ENCODE measurements at regions not wholly inside any gene's neighbourhood (a gene's known extent, or its start where the extent isn't known, plus 50 kb on each side); places are given as distances from the start of the nearest gene placed in this dataset.
"Not testable (repeated sequence)": the region's sequence is repeated elsewhere in the genome, so short reads cannot be mapped to it uniquely, and the experiment has no call there.

GRCh38 chr13:104616990-104617389, 1550.8 kb upstream of the SLC10A2 start:
- no peak for ATAC-seq (ENCODE audit: low FRiP score)
- intact Hi-C loops (cut with DNase I) = no loop called here
- Histone ChIP-seq H3K4me1 (ENCODE audit: control insufficient read depth in 1 of 2, insufficient read depth in 2 of 2, low read length in 2 of 2) (no peaks in the 10 kb centered on the region), H3K36me3 (ENCODE audit: control insufficient read depth in 1 of 2, insufficient read depth in 2 of 2, low read length in 1 of 2) (no peaks in the 10 kb centered on the region), H3K9me3 (ENCODE audit: control insufficient read depth, low read length) (no peaks in the 10 kb centered on the region), H3K27ac (ENCODE audit: low read depth in 1 of 2, low read length in 2 of 2) (no peak overlapping the region), H3K27me3 (ENCODE audit: control insufficient read depth in 1 of 2, insufficient read depth in 2 of 2, low read length in 1 of 2) (no peaks in the 10 kb centered on the region), H3K4me3 (ENCODE audit: low read length in 2 of 2) (no peak overlapping the region)
- DNase-seq = no peak
- 95% methylated on average over 3 of the region's 3 CpGs for WGBS, 2 donors

DNA sequence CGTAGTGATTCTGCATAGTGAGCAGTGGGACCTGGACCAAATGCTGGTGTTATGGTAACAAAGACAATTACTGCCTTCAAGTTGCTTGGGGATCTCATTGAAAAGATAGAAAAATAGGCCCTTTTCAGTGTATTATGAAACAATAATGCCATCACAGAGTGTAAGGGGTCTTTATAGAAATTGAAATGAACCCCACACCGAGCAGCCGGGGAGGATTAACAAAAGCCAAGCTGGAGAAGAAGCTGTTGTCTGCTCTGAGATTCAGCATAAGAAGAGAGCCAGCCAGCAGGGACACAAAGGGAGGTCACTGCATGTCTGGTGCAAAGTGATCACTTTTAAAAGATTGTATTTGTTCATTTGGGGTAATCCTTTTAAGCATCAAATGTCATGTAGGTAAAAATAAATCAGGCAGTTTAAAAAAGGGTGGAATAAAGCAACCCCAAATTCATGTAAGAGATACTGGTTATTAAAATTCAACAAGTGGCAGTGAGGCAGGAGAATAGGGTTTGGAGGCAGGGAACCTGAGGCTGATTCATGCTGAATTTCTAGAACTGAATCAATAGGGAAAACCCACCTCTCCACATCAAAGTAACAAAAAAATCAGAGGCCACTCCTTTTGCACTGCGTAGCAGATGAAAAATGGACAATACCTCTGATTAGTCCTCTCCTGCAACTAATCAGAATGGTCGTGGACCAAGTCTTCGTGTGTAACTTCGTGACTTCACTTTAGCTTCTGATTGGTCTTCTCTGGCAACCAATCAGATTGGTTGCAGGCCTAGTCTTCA, 1548.3 kb upstream of the SLC10A2 start:
- intact Hi-C loops (cut with DNase I) = no loop called here
- Histone ChIP-seq H3K4me1 (ENCODE audit: control insufficient read depth in 1 of 2, insufficient read depth in 2 of 2, low read length in 2 of 2) (no peaks in the 10 kb centered on the region), H3K27ac (ENCODE audit: low read depth in 1 of 2, low read length in 2 of 2) (no peak overlapping the region), H3K36me3 (ENCODE audit: control insufficient read depth in 1 of 2, insufficient read depth in 2 of 2, low read length in 1 of 2) (no peaks in the 10 kb centered on the region), H3K27me3 (ENCODE audit: control insufficient read depth in 1 of 2, insufficient read depth in 2 of 2, low read length in 1 of 2) (no peaks in the 10 kb centered on the region), H3K4me3 (ENCODE audit: low read length in 2 of 2) (no peak overlapping the region), H3K9me3 (ENCODE audit: control insufficient read depth, low read length) (no peaks in the 10 kb centered on the region)
- DNase-seq (no peak), ATAC-seq (ENCODE audit: low FRiP score) (no peak)
- WGBS, 2 donors = 89 to 96% methylated on average over 7 of the region's 7 CpGs

- ATAC-seq (ENCODE audit: low FRiP score) (no peak), DNase-seq (no peak)
- H3K27me3 ChIP-seq (ENCODE audit: control insufficient read depth in 1 of 2, insufficient read depth in 2 of 2, low read length in 1 of 2) = no peaks in the 10 kb centered on the region
- no peak overlapping the region for H3K27ac ChIP-seq (ENCODE audit: low read depth in 1 of 2, low read length in 2 of 2)
- H3K4me1 ChIP-seq (ENCODE audit: control insufficient read depth in 1 of 2, insufficient read depth in 2 of 2, low read length in 2 of 2) = no peaks in the 10 kb centered on the region
- no peak overlapping the region for H3K4me3 ChIP-seq (ENCODE audit: low read length in 2 of 2)
- intact Hi-C loops (cut with DNase I) = no loop called here
- no peaks in the 10 kb centered on the region for H3K36me3 ChIP-seq (ENCODE audit: control insufficient read depth in 1 of 2, insufficient read depth in 2 of 2, low read length in 1 of 2)
- 86 to 95% methylated on average over 2 of the region's 2 CpGs for WGBS, 2 donors
- no peaks in the 10 kb centered on the region for H3K9me3 ChIP-seq (ENCODE audit: control insufficient read depth, low read length)
Observed at GRCh38 chr13:104608331-104608730, 1542.1 kb upstream of the SLC10A2 start.

DNA sequence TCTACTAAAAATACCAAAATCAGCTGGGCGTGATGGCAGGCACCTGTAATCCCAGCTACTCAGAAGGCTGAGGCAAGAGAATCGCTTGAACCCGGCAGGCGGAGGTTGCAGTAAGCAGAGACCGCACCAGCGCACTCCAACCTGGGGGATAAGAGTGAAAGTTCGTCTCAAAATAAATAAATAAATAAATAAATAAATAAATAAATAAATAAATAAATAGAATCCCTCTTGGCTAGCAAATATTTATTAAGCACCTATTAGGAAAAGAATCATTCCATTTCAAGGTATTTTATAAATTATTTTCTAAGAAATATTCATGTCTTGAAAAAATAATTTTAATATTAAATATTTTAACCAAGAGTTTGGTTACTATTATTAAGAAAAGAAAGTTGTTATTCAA, 1539.2 kb upstream of the SLC10A2 start:
- H3K4me1 ChIP-seq (ENCODE audit: control insufficient read depth in 1 of 2, insufficient read depth in 2 of 2, low read length in 2 of 2); H3K27me3 ChIP-seq (ENCODE audit: control insufficient read depth in 1 of 2, insufficient read depth in 2 of 2, low read length in 1 of 2); H3K4me3 ChIP-seq (ENCODE audit: low read length in 2 of 2); ATAC-seq (ENCODE audit: low FRiP score); H3K36me3 ChIP-seq (ENCODE audit: control insufficient read depth in 1 of 2, insufficient read depth in 2 of 2, low read length in 1 of 2); DNase-seq; intact Hi-C loops (cut with DNase I); H3K27ac ChIP-seq (ENCODE audit: low read depth in 1 of 2, low read length in 2 of 2); H3K9me3 ChIP-seq (ENCODE audit: control insufficient read depth, low read length): not testable (repeated sequence)
- WGBS, 2 donors = 98 to 99% methylated on average over 7 of the region's 7 CpGs

DNA sequence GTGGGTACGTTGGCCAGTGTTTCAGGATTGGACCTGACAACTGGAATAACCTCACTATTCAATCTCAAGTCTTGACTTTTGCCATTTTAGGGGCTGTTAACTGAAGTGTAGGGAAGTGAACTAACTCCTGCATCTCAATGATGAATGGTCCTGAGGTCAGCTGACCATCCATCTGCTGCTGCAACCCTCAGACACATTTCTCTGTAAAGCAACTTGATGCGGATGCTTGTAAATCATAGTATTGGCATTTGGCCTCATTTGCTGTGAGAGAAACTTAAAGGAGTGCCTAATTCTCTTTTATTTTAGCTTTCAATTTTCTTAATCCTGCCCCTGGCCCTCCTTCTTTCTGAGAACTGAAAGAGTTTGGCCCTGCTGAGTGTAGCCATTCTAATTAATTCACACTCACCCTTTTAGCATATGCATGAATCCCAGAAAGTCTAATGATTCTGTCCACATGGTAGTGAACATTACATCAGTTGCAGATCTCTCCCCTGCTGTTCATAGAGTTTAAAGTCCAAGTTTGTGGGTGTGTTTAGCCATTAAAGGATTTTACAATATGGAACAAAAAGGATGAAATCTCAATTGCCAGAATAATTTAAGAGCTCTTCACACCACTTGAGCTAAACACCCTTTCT, 1531.4 kb upstream of the SLC10A2 start:
- no peaks in the 10 kb centered on the region for H3K9me3 ChIP-seq (ENCODE audit: control insufficient read depth, low read length)
- DNase-seq (no peak), ATAC-seq (ENCODE audit: low FRiP score) (no peak)
- H3K4me1 ChIP-seq (ENCODE audit: control insufficient read depth in 1 of 2, insufficient read depth in 2 of 2, low read length in 2 of 2) = no peaks in the 10 kb centered on the region
- H3K36me3 ChIP-seq (ENCODE audit: control insufficient read depth in 1 of 2, insufficient read depth in 2 of 2, low read length in 1 of 2) = no peaks in the 10 kb centered on the region
- no peaks in the 10 kb centered on the region for H3K27me3 ChIP-seq (ENCODE audit: control insufficient read depth in 1 of 2, insufficient read depth in 2 of 2, low read length in 1 of 2)
- no peak overlapping the region for H3K27ac ChIP-seq (ENCODE audit: low read depth in 1 of 2, low read length in 2 of 2)
- H3K4me3 ChIP-seq (ENCODE audit: low read length in 2 of 2) = no peak overlapping the region
- intact Hi-C loops (cut with DNase I) = no loop called here
- 95 to 96% methylated on average over 2 of the region's 2 CpGs for WGBS, 2 donors

DNA sequence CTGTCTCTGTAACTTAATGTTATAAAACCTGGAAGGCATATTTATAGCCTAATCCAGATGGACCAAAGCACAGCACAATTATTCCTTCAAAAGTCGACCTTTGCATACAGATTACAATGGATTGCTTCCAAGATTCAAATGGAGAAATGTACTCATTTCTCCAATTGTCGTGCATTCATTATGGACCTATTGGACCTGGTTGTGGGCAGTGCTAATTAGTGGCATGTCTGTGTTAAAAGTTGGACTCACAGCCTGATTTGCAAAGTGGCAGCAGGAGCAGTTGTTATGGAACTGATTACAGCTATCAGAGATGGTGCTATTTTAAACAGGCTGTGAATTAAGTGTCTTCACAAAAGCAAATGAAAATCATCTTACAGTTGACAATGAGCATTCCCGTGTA, 1529.3 kb upstream of the SLC10A2 start:
- intact Hi-C loops (cut with DNase I) = no loop called here
- WGBS, 2 donors = 45 to 59% methylated on average over 3 of the region's 3 CpGs
- DNase-seq = no peak
- no peak for ATAC-seq (ENCODE audit: low FRiP score)
- no peaks in the 10 kb centered on the region for H3K27me3 ChIP-seq (ENCODE audit: control insufficient read depth in 1 of 2, insufficient read depth in 2 of 2, low read length in 1 of 2)
- H3K4me1 ChIP-seq (ENCODE audit: control insufficient read depth in 1 of 2, insufficient read depth in 2 of 2, low read length in 2 of 2) = no peaks in the 10 kb centered on the region
- H3K27ac ChIP-seq (ENCODE audit: low read depth in 1 of 2, low read length in 2 of 2) = no peak overlapping the region
- no peak overlapping the region for H3K4me3 ChIP-seq (ENCODE audit: low read length in 2 of 2)
- no peaks in the 10 kb centered on the region for H3K36me3 ChIP-seq (ENCODE audit: control insufficient read depth in 1 of 2, insufficient read depth in 2 of 2, low read length in 1 of 2)
- no peaks in the 10 kb centered on the region for H3K9me3 ChIP-seq (ENCODE audit: control insufficient read depth, low read length)

- Histone ChIP-seq H3K27ac (ENCODE audit: low read depth in 1 of 2, low read length in 2 of 2) (no peak overlapping the region), H3K4me3 (ENCODE audit: low read length in 2 of 2) (no peak overlapping the region), H3K4me1 (ENCODE audit: control insufficient read depth in 1 of 2, insufficient read depth in 2 of 2, low read length in 2 of 2) (no peaks in the 10 kb centered on the region), H3K27me3 (ENCODE audit: control insufficient read depth in 1 of 2, insufficient read depth in 2 of 2, low read length in 1 of 2) (no peaks in the 10 kb centered on the region), H3K36me3 (ENCODE audit: control insufficient read depth in 1 of 2, insufficient read depth in 2 of 2, low read length in 1 of 2) (no peaks in the 10 kb centered on the region), H3K9me3 (ENCODE audit: control insufficient read depth, low read length) (no peaks in the 10 kb centered on the region)
- intact Hi-C loops (cut with DNase I) = no loop called here
- no peak for ATAC-seq (ENCODE audit: low FRiP score)
- DNase-seq = no peak
- WGBS, 2 donors = 69% methylated on average over 2 of the region's 2 CpGs
Observed at GRCh38 chr13:104594806-104595205, 1528.6 kb upstream of the SLC10A2 start.

DNA sequence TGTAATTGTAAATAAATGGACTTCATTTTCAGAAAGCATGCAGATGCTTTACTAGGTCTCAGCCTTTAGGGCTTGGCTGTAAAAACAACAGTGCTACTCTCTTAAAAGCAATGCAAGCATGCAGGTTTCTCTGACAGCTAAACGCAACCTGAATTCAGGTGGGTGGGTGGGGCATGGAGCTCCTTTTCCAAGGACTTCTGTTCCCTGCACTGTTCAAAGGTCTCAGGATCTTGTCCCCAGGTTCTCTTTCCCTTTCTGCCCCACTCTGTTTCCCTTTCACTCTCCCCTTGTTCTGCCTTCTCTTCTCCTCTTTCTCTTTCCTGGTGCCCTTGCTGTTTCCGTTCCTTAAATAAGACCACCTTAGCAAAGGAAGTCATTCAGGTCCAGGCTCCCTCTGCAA, 1527.5 kb upstream of the SLC10A2 start:
- no peaks in the 10 kb centered on the region for H3K9me3 ChIP-seq (ENCODE audit: control insufficient read depth, low read length)
- 95% methylated on average over 2 of the region's 2 CpGs for WGBS, 2 donors
- DNase-seq (no peak), ATAC-seq (ENCODE audit: low FRiP score) (no peak)
- no peak overlapping the region for H3K4me3 ChIP-seq (ENCODE audit: low read length in 2 of 2)
- intact Hi-C loops (cut with DNase I) = no loop called here
- no peak overlapping the region for H3K27ac ChIP-seq (ENCODE audit: low read depth in 1 of 2, low read length in 2 of 2)
- H3K4me1 ChIP-seq (ENCODE audit: control insufficient read depth in 1 of 2, insufficient read depth in 2 of 2, low read length in 2 of 2) = no peaks in the 10 kb centered on the region
- H3K27me3 ChIP-seq (ENCODE audit: control insufficient read depth in 1 of 2, insufficient read depth in 2 of 2, low read length in 1 of 2) = no peaks in the 10 kb centered on the region
- no peaks in the 10 kb centered on the region for H3K36me3 ChIP-seq (ENCODE audit: control insufficient read depth in 1 of 2, insufficient read depth in 2 of 2, low read length in 1 of 2)

GRCh38 chr13:104593251-104593576, 1527.0 kb upstream of the SLC10A2 start:
- no peak overlapping the region for H3K4me3 ChIP-seq (ENCODE audit: low read length in 2 of 2)
- H3K36me3 ChIP-seq (ENCODE audit: control insufficient read depth in 1 of 2, insufficient read depth in 2 of 2, low read length in 1 of 2) = no peaks in the 10 kb centered on the region
- no peaks in the 10 kb centered on the region for H3K9me3 ChIP-seq (ENCODE audit: control insufficient read depth, low read length)
- WGBS, 2 donors = 93 to 97% methylated on average over 4 of the region's 4 CpGs
- intact Hi-C loops (cut with DNase I) = no loop called here
- no peak for DNase-seq
- ATAC-seq (ENCODE audit: low FRiP score) = no peak
- H3K4me1 ChIP-seq (ENCODE audit: control insufficient read depth in 1 of 2, insufficient read depth in 2 of 2, low read length in 2 of 2) = no peaks in the 10 kb centered on the region
- H3K27me3 ChIP-seq (ENCODE audit: control insufficient read depth in 1 of 2, insufficient read depth in 2 of 2, low read length in 1 of 2) = no peaks in the 10 kb centered on the region
- H3K27ac ChIP-seq (ENCODE audit: low read depth in 1 of 2, low read length in 2 of 2) = no peak overlapping the region

All from aorta (tissue), 5 donors.